Right ventricle myocardium superior (tissue), 1 donor: ENCODE measurements at regions not wholly inside any gene's neighbourhood (a gene's known extent, or its start where the extent isn't known, plus 50 kb on each side); places are given as distances from the start of the nearest gene placed in this dataset.

ENCODE experiments used
- ATAC-seq: fragments of 200-7000 bp; cut with Tn5 transposase; one replicate; pipeline ENCODE4 v1.9.1; 2020; ENCODE audit warnings: mild to moderate bottlenecking; ENCODE audit not compliant: poor library complexity
- DNase-seq: peaks from one replicate; pipeline ENCODE4 v3.0.0-alpha.2; 2020
- intact Hi-C: fragments of 100-400 bp; cut with DNase I; formaldehyde crosslinking; loops from one replicate; pipeline ENCODE4 v1.11.2; 2022
- donor health status: DM: no; HTN: yes; CAD: no; lungs with severe emphysema.

DNA sequence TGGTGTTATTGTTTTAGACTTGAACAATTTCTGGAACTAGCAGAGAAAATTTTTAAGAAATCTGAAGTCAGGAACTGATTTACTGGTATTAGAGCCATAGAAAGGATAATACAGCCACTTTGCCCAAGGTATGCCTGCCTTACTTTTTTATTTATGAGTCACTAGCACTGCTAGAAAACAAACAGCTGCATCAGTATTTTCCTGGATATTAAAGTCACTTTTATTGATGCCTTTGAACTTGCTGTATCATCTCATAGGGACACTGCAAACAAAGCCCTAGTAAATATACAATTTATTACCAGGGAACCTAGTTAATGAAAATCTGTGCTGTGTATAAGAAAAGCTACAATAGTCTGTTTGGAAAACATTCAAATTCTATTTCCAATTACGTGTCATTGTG lies 490.8 kb upstream of the TMPRSS15 start:
- no peak for ATAC-seq
- no peak for DNase-seq
- intact Hi-C loops, result no loop called here

DNA sequence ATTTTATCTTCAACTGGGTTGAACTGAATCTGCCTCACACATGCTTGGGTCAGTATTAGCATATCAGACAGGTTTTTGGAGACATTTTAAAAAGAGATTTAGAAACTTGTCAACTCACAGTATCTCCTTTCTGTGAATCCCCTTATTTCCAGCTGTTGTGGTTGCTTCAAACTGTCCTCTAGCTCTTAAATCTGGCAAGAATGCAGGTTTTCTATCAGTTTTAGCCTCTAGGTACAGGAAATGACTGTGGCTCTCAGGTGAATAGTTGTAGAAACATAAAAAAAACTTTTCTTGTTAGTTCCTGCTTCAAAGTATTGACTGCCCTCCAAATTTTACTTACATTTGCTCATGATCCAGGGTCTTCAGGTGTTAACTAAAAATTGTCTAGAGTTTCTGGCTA lies 495.7 kb upstream of the TMPRSS15 start:
- intact Hi-C loops, result no loop called here
- ATAC-seq, result no peak
- no peak for DNase-seq

DNA sequence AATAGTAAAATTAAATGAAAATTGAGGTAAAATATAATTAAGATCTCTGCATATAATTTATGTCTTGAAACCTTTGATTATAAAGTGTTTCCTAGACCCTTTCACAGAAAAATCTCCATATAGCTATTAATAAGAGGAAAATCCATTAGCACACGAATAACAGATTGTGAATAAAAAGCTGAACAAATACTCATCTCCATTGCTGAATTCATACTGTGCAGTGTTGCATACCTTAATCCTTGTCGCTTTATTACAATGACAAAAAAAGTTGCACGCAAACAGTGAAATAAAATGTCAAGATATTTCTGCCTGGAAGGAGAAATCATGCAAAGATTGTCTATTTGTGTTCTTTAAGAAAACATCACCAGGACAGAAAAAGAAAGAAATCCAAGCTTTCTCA lies 499.1 kb upstream of the TMPRSS15 start:
- no peak for DNase-seq
- no peak for ATAC-seq

DNA sequence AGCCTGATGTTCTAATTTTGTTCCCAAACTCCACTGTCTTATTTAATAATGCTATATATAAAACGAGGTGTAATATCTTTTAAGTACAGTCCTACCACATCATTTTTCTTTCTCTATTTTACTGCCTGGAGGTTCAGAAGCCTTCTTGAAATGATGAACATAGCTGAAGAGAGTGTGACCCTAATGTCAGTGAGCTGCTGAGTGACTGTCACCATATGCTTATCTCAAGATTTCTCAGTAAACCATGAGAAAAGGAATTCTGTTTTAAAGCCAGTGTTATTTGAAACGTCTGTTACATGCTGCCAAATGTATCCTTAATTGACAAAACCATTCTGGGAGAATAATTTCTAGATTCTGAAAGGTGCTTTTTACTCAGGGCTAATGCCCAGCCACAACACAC lies 503.5 kb upstream of the TMPRSS15 start:
- ATAC-seq, result peak; percentile 38
- intact Hi-C loops, result no loop called here

More for the DNA sequence above, 499.1 kb upstream of the TMPRSS15 start:
- intact Hi-C loops, result no loop called here

DNA sequence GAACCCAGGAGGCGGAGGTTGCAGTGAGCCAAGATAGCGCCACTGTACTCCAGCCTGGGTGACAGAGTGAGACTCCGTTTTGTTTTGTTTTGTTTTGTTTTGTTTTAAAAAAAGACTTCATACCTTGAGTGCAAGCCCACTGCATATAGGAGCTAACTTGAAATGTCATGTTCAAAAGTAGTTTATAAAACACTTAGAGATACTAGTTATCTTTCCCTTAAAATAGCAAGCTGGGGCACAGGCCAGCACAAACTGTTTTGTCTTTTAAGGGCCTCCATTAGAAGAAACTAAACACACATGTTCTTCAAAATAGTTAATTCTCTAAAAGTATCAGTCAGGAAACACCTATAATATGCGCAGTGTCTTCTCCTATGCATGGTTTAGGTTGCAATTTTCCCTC lies 505.1 kb upstream of the TMPRSS15 start:
- DNase-seq (no peak), ATAC-seq (peak; percentile 83)
- intact Hi-C loops, result no loop called here

More for the DNA sequence above, 503.5 kb upstream of the TMPRSS15 start:
- DNase-seq, result no peak

DNA sequence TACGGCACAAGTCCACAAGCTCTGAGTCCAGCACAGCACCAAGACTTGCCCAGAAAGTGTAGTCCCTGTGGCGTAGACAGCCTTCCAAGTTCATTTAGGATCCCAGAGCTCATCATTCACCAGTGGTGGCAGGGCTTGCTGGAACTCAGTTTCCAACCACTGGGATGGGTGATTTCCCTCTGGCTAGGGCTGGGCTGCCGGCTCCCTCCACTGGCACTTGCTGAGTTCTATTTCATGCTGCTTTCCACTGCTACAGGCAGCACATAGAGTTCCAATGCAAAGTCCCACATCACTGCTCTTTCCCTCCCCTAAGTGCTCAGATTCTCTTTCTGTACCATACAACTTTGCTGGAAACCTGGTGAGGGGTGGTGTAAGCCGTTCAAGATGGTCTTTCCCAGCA lies 510.3 kb upstream of the TMPRSS15 start:
- DNase-seq (no peak), ATAC-seq (no peak)
- intact Hi-C loops, result no loop called here

DNA sequence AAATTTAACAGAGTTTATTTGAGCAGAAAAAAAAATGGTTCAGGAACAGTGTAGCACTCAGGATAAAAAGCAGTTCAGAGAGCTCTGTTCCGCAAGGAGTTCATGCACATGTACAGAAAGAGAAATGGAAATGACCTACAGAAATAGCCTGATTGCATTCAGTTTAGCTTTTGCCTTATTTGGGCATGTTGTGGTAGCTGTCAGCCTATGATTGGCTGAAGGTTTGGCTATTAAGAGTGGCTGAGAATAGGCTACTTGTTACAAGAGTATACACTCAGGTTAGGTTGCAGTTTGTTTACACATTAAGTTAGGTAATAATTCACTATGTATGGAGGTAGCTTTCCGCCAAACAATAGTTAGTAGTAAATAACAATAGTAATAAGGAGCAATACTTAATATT lies 511.0 kb upstream of the TMPRSS15 start:
- DNase-seq (no peak), ATAC-seq (no peak)
- intact Hi-C loops, result no loop called here

DNA sequence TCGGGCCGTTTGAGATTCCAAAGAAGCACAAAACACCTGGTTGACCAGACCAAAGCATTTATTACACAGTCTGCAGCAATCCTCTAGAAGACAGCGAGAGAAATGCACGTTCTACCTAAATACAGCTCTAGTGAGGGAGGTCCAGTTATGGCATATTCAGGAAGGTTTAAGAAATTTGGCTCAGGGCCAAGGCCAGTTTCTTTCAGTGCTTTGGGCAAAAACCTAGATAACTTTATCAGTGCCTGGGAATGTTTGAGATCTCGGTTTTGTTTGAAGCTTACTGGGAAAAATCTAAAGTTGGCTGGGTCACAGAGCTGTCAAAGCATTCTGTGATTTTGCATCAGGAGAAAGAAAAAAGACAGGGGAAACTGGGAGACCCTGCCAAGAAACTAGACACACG lies 514.0 kb upstream of the TMPRSS15 start:
- no peak for DNase-seq
- ATAC-seq, result no peak
- intact Hi-C loops, result no loop called here

DNA sequence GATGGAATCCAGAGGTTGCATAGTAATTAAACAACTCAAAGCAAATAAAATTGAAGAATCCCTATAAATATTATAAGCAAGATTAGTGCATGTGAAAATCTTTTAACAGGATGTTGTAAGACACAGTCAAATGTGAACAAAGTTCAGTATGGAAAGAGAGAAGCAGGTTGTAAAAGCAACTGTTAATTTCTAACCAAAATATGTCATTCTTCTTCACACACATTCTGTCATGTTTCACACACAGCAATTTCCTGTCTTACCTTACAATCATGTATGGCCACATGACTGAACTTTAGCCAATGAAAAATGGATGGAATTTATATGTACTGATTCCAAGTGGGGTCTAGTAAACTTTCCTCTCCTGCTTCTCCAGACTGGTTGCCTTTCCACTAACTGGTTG lies 527.7 kb upstream of the TMPRSS15 start:
- ATAC-seq, result no peak
- no peak for DNase-seq

DNA sequence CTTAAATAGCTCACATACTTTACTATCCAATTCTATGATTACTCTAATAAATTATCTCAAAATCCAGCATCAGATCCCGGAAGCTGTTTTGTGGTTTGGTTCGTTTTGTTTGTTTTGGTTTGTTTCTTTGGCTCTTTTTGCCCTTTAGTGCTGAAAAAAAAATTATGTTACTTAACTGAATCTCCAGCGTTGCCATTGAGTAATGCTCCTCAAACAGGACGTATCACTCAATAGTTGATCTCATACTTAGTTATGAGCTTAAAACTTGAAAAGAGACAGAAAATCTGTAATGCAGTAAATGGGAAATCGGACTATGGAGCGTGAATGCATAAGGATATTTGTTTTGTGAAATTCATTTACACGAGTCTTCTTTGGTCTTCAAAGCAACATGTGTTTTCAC lies 533.8 kb upstream of the TMPRSS15 start:
- intact Hi-C loops, result no loop called here
- ATAC-seq (no peak), DNase-seq (no peak)

More for the DNA sequence above, 527.7 kb upstream of the TMPRSS15 start:
- intact Hi-C loops, result no loop called here

DNA sequence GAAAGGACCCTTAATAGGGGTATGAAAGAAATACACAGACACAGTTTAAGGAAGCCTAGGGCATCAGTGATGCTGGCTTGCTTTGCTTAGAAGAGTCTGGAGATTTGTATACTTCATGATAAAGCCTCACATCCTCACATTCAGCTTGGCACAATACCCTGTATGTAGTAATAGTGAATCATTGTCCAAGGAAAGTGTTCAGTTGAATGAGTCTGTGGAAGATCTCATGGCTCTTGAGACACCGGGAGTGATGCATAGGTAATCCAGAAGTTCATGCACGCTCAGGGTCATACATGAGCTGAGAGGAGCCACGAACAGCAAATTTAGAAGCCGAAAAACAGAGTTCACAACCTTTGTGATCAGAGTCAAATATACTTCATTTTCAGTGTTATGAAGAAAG lies 537.2 kb upstream of the TMPRSS15 start:
- no peak for DNase-seq
- intact Hi-C loops, result no loop called here
- ATAC-seq, result no peak

DNA sequence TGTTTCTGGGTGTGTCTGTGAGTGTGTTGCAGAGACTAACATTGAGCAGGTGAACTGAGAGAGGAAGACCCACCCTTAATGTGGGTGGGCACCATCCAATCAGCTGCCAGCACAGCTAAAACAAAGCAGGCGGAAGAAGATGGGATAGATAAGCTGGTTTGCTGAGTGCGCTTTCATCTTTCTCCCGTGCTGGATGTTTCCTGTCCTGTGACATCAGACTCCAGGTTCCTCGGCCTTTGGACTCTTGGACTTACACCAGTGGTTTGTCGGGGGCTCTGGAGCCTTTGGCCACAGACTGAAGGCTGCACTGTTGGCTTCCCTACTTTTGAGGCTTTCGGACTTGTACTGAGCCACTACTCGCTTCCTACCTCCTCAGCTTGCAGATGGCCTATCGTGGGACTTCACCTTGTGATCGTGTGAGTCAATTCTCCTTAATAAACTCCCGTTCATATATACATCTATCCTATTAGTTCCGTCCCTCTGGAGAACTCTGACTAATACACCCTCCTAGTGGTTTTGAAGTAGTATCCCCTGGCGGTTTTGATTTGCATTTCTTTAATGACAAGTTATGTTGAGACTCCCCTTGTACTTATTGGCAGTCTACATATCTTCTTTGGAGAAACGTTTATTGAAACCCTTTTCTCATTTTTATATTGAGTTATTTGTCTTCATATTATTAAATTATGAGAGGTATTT lies 546.6 kb upstream of the TMPRSS15 start:
- no peak for DNase-seq
- intact Hi-C loops, result no loop called here

DNA sequence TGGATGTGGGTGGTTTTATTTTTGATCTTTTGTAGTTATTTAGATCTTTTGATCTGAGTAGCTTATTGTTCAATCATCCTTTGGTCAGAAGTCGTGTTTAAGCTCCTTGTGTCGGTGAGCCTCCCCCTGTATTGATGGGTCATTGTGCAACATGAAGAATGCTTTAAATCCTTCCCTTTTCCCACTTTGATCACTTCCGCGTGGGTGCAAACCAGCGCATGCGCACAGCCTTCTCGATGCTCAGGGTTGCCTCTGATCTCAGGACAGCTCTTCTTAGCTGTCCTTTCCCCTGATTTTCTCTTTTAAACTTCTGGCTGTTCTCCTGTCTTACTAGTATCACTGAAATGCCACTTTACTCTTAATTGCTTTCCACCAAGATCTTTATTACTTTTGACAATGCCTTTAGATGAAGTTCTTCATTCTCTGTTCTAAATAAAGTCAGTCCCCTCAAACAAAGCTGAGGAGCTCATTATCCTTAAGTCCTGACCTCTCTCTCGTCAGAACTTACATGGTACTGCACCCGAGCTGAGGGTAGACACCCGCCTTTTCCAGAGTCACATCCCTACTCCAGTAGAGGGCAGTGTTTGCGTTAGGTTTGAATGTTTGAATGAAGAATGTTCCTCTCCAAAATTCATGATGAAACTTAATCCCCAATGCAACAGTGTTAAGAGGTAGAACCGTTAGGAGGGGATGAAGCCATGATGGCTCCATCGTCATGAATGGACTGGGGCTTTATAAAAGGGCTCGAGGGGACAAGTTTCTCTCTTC lies 547.9 kb upstream of the TMPRSS15 start:
- DNase-seq, result no peak
- peak; percentile 74 for ATAC-seq
- intact Hi-C loops, result no loop called here

More for the DNA sequence above, 546.6 kb upstream of the TMPRSS15 start:
- no peak for ATAC-seq

DNA sequence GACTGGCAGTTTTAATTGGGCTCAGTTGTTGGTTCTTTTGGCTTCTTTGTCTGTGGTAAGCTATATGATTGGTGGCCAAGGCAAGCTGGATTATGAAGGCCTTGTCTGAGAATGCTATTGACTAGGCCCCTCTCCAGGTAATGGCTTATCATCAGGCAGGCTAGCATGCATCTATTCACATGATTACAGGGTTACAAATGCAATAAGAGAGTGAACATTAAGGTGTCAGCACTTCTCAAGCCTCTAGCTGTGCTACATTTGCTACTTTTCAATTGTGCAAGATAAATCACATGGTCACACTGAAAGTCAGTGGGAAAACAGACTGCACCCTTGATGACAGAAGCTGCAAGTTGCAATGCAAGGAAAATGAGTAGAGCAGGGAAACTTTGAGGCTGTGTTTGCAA lies 550.9 kb upstream of the TMPRSS15 start:
- DNase-seq (no peak), ATAC-seq (no peak)
- intact Hi-C loops, result no loop called here

DNA sequence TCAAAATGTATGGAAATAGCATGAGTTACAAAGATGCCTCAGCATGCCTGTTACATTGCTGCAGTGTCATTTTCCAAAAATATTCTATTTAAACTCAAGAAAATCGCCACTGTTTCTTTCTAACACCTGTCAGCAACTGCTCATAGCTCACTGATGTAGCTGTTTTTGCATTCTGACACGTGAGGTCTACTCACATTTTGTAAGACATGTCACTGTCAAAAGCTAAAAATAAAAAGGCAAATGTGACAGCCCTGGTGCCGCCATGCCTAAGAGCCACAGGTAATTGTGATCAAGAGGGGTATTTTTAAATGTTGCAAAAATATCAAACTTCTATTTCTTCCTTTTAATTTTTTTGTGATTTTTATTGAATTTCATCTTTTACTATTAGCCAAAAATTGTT lies 556.2 kb upstream of the TMPRSS15 start:
- intact Hi-C loops, result no loop called here
- peak; percentile 73 for ATAC-seq

DNA sequence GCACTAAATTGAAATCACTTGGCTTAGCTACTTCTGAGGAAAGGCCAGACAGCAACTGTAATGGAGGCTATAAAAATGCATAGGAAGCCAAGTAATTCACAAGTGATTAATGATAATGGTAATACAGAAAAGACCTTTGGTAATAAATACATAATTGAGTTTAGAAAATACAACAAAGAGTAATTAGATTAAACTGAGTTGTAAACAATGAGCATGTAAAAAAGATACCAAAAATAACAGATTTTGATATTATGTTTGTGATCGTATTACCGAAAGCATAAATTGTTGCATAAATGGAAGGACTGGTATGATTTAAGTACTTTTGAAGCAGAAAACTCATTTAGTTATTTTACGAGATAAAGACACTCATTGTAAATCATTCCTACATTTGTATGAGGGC lies 556.7 kb upstream of the TMPRSS15 start:
- intact Hi-C loops, result no loop called here
- no peak for DNase-seq
- ATAC-seq, result no peak

More for the DNA sequence above, 556.2 kb upstream of the TMPRSS15 start:
- no peak for DNase-seq

DNA sequence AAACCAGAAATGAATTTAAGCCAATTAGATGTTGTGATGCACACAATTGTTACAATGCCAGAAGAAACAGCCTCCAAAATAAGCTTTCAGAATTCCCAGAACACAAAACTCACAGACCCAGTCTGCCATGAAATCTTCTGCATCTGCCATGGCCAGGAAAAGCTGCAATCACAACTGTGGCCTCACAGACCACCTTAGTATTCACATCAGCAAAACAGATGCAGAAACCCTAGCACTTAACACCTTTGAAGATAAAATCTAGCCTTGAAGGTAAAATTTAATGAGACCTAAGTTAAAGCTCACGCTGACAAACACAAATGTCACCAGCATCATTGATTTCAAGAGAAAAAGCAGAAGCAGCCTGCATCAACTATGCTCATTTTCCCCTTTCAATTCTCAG lies 566.8 kb upstream of the TMPRSS15 start:
- no peak for ATAC-seq
- intact Hi-C loops, result no loop called here
- no peak for DNase-seq

DNA sequence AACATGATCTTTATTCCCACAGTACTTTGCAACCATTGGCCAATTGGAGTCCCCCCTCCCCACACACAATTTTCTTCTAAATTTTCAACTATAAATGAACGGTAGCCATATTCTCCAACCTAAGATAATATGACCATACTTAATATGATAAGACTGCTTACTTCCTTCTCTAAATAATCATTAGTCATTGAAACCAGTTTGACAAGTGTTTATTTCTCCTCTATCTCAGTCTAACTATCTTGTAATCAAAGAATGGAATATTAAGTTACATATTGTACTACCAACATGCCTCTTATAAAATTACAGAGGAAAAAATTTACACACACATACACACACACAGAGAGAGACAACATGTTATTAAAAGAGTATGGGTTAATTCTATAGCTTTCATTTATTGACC lies 567.4 kb upstream of the TMPRSS15 start:
- intact Hi-C loops, result no loop called here
- DNase-seq (no peak), ATAC-seq (no peak)

DNA sequence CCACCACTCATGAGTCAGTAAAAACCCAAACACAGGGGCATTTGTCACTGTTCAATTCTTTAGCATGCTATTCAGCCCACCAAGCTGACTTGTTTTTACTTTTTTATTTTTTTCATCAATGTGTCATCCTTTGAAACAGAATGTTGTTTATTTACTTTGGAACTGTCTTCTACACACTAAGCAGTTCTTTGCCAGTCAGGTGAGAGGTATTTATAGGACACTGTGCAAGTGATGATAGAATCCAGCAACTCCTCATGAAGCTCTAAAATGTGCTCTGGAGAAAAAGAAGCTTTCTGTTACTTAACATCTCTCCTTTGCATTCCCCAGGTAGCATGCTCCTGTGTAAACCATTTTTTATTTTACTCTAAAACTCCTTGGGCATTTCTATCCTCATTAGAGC lies 582.0 kb upstream of the TMPRSS15 start:
- DNase-seq (no peak), ATAC-seq (no peak)
- intact Hi-C loops, result no loop called here

DNA sequence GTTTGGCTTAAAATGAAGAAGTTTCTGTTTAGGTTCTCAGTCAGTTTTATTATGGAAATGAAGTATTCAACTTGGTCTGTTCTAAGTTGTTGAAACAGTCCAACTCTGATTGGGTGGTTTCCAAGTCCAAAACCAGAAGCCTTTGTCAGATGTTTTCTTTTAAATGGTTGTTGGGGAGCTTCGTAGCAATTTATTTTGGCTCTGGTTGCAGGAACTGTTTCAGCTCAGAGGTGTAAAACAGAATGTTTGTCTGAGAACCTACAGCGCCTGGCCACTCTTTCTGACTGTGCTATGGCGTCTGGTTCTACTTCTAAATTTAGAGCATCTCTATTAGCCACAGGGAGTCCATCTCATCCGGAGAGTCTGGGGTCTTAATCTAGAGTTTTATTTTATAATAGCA lies 582.6 kb upstream of the TMPRSS15 start:
- DNase-seq, result no peak
- intact Hi-C loops, result no loop called here
- ATAC-seq, result no peak
